ENCODE measurements at regions not wholly inside any gene's neighbourhood (a gene's known extent, or its start where the extent isn't known, plus 50 kb on each side); places are given as distances from the start of the nearest gene placed in this dataset.

DNA sequence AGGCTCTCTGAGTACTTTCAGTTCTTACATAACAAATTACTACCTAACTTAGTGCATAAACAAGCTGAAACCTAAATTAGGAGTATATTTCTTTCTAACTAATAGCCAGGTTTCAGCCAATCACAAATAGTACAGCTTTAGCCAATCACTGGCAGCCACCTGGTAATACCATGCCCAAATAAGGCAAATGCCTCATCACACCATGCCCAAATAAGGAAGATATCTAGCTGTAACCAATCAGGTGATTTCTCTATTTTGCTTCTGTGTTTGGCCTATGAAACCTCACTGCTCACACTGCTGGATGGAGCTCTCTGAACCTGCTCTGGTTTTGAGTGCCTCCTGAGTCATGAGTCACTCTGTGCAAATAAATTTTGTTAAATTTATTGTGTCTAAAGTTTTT, 113.5 kb downstream of the DDIT4L start:
- DNase-seq (ENCODE audit: low read depth, low spot score) = no peak
- TF ChIP-seq EZH2 (IDR thresholded peaks at IDR 0.05; ENCODE audit: borderline replicate concordance, low read depth, low read length, severe bottlenecking) (no peak), JUN (IDR thresholded peaks at IDR 0.05; ENCODE audit: borderline replicate concordance, insufficient read depth, insufficient read length, low read depth) (no peak), POLR2AphosphoS5 (IDR thresholded peaks at IDR 0.05; ENCODE audit: insufficient read depth, low read depth, low read length) (no peak), FOS (IDR thresholded peaks at IDR 0.05; ENCODE audit: borderline replicate concordance, insufficient read depth, low read length) (no peak), POLR2A (IDR thresholded peaks at IDR 0.05; ENCODE audit: low read depth, low read length) (no peak), MYC (IDR thresholded peaks at IDR 0.05; ENCODE audit: low read depth, low read length) (no peak), GATA2 (IDR thresholded peaks at IDR 0.05; ENCODE audit: insufficient read depth, insufficient read length, low read depth, low read length) (no peak)
- TF ChIP-seq, protein P1, sequence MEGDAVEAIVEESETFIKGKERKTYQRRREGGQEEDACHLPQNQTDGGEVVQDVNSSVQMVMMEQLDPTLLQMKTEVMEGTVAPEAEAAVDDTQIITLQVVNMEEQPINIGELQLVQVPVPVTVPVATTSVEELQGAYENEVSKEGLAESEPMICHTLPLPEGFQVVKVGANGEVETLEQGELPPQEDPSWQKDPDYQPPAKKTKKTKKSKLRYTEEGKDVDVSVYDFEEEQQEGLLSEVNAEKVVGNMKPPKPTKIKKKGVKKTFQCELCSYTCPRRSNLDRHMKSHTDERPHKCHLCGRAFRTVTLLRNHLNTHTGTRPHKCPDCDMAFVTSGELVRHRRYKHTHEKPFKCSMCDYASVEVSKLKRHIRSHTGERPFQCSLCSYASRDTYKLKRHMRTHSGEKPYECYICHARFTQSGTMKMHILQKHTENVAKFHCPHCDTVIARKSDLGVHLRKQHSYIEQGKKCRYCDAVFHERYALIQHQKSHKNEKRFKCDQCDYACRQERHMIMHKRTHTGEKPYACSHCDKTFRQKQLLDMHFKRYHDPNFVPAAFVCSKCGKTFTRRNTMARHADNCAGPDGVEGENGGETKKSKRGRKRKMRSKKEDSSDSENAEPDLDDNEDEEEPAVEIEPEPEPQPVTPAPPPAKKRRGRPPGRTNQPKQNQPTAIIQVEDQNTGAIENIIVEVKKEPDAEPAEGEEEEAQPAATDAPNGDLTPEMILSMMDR (IDR thresholded peaks at IDR 0.05; ENCODE audit: extremely low read depth in 1 of 2, insufficient read depth in 1 of 2, low read depth in 1 of 2, low read length in 2 of 2) = no peak
- TF ChIP-seq, protein P2, sequence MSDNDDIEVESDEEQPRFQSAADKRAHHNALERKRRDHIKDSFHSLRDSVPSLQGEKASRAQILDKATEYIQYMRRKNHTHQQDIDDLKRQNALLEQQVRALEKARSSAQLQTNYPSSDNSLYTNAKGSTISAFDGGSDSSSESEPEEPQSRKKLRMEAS (IDR thresholded peaks at IDR 0.05; ENCODE audit: insufficient read depth, insufficient read length) = no peak
- H3K4me1 ChIP-seq (ENCODE audit: control insufficient read depth, extremely low read depth, insufficient read depth, low read length) = no peaks in the 10 kb centered on the region
- H3K4me2 ChIP-seq (ENCODE audit: insufficient read depth, low read length) = no peak overlapping the region
- H3K9me3 ChIP-seq (replicated peaks; ENCODE audit: control insufficient read depth, insufficient read depth, low read length) = no peaks in the 10 kb centered on the region
- no peak overlapping the region for H3K4me3 ChIP-seq (replicated peaks in 1 of 3; ENCODE audit: insufficient read depth in 1 of 3, low read depth in 1 of 3, low read length in 3 of 3)
- dilution Hi-C loops (cut with MboI; ENCODE audit: extremely low pct_ligation_motif_present, low sequenced_read_pairs) (no loop called here), intact Hi-C loops (cut with micrococcal nuclease) (no loop called here)
- no peaks in the 10 kb centered on the region for H3K9me1 ChIP-seq (replicated peaks; ENCODE audit: control insufficient read depth, extremely low read depth, insufficient read depth, low read length)
- H3K36me3 ChIP-seq (ENCODE audit: control insufficient read depth in 2 of 2, extremely low read depth in 1 of 2, insufficient read depth in 2 of 2, low read length in 2 of 2) = no peaks in the 10 kb centered on the region
- BruUV-seq (replicated peaks) = no TSS peak
- ChIA-PET POLR2A (no interaction called here), CTCF (no interaction called here)
- no peak overlapping the region for H3K27ac ChIP-seq (ENCODE audit: insufficient read depth, low read depth, low read length)
- no peak overlapping the region for H3K9ac ChIP-seq (replicated peaks; ENCODE audit: extremely low read depth, insufficient read depth, low read length)
- H4K20me1 ChIP-seq (replicated peaks; ENCODE audit: control insufficient read depth, extremely low read depth, insufficient read depth, low read length) = no peaks in the 10 kb centered on the region
- FAIRE-seq = no peak
- H2AFZ ChIP-seq (ENCODE audit: low read depth, low read length) = no peak overlapping the region
- H3K27me3 ChIP-seq (ENCODE audit: control insufficient read depth in 2 of 2, insufficient read depth in 2 of 2, low read length in 2 of 2) = peaks cover 0 to 2% of the 10 kb centered on the region in 2 experiments
- no peaks in the 10 kb centered on the region for H3K79me2 ChIP-seq (ENCODE audit: control insufficient read depth, insufficient read depth, low read length)
